Ishikawa (cell line): ENCODE measurements at regions not wholly inside any gene's neighbourhood (a gene's known extent, or its start where the extent isn't known, plus 50 kb on each side); places are given as distances from the start of the nearest gene placed in this dataset.

Source experiments
- CEBPB ChIP-seq: IDR thresholded peaks from 2 replicates; pipeline ENCODE4 v1.6.1; 2012
- CREB1 ChIP-seq: IDR thresholded peaks from 2 replicates; pipeline ENCODE4 v1.6.1; 2012; ENCODE audit warnings: low read depth
- EGR1 ChIP-seq: IDR thresholded peaks from 2 replicates; pipeline ENCODE4 v1.6.1; 2012
- EP300 ChIP-seq: IDR thresholded peaks from 2 replicates; pipeline ENCODE4 v1.6.1; 2012; ENCODE audit warnings: borderline replicate concordance
- FOXM1 ChIP-seq: IDR thresholded peaks from 2 replicates; pipeline ENCODE4 v1.6.1; 2012; ENCODE audit warnings: low read depth, borderline replicate concordance
- NFIC ChIP-seq: IDR thresholded peaks from 2 replicates; pipeline ENCODE4 v1.6.1; 2012
- RAD21 ChIP-seq: IDR thresholded peaks from 2 replicates; pipeline ENCODE4 v1.6.1; 2012; ENCODE audit warnings: low read depth
- TAF1 ChIP-seq: IDR thresholded peaks from 2 replicates; pipeline ENCODE4 v1.6.1; 2012; ENCODE audit warnings: low read depth, mild to moderate bottlenecking
- TCF12 ChIP-seq: IDR thresholded peaks from 2 replicates; pipeline ENCODE4 v1.6.1; 2012; ENCODE audit warnings: low read depth
- TEAD4 ChIP-seq: IDR thresholded peaks from 2 replicates; pipeline ENCODE4 v1.6.1; 2012
- YY1 ChIP-seq: IDR thresholded peaks from 2 replicates; pipeline ENCODE4 v1.6.1; 2012; ENCODE audit warnings: low read depth
- ZBTB7A ChIP-seq: IDR thresholded peaks from 2 replicates; pipeline ENCODE4 v1.6.1; 2012; ENCODE audit warnings: low read depth
- TF ChIP-seq, protein P1 (sequence below): IDR thresholded peaks from 2 replicates; pipeline ENCODE4 v1.6.1; 2012; ENCODE audit warnings: low read depth, mild to moderate bottlenecking
- TF ChIP-seq, protein P2 (sequence below): IDR thresholded peaks from 2 replicates; pipeline ENCODE4 v1.6.1; 2012
- TF ChIP-seq, protein P3 (sequence below): IDR thresholded peaks from 2 replicates; pipeline ENCODE4 v1.6.1; 2012

DNA sequence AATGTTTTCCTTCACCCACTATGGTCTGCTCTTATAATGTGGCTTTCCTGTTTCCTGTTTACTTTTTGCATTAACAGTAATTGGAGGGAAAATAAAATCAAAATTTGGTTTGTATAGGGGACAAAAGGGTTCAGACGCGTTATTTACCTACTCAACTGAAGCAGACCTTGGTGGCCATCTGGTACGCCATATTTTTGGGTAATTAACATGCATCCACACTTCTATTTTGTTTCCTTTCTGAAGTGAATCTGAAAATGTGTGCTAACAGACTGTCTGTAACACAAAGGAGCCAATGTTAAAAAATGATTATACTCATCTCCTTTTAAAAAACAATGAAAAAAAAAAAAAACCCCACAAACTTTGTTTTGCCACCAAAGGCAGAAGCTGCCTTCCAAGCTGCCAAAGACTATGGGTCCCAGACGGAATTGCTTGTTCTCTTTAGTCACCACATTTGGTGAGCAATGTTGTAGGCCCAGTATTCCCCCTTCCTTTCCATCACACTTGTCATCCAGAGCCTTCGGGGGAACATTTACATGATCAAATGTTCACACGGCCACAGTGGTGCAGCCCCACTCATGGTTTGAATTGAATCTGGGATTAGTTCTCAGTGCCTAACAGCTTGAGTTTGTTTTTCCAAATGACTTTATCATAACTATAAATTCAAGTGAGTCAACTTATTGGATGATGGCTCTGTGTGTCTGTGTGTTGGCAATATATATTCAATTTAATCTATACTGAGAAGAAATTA is 323.7 kb upstream of the CD180 start:
- TF ChIP-seq CEBPB (no peak), EP300 (no peak), YY1 (no peak), ZBTB7A (no peak), NFIC (no peak)
- TF ChIP-seq, protein P1, sequence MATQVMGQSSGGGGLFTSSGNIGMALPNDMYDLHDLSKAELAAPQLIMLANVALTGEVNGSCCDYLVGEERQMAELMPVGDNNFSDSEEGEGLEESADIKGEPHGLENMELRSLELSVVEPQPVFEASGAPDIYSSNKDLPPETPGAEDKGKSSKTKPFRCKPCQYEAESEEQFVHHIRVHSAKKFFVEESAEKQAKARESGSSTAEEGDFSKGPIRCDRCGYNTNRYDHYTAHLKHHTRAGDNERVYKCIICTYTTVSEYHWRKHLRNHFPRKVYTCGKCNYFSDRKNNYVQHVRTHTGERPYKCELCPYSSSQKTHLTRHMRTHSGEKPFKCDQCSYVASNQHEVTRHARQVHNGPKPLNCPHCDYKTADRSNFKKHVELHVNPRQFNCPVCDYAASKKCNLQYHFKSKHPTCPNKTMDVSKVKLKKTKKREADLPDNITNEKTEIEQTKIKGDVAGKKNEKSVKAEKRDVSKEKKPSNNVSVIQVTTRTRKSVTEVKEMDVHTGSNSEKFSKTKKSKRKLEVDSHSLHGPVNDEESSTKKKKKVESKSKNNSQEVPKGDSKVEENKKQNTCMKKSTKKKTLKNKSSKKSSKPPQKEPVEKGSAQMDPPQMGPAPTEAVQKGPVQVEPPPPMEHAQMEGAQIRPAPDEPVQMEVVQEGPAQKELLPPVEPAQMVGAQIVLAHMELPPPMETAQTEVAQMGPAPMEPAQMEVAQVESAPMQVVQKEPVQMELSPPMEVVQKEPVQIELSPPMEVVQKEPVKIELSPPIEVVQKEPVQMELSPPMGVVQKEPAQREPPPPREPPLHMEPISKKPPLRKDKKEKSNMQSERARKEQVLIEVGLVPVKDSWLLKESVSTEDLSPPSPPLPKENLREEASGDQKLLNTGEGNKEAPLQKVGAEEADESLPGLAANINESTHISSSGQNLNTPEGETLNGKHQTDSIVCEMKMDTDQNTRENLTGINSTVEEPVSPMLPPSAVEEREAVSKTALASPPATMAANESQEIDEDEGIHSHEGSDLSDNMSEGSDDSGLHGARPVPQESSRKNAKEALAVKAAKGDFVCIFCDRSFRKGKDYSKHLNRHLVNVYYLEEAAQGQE: no peak

DNA sequence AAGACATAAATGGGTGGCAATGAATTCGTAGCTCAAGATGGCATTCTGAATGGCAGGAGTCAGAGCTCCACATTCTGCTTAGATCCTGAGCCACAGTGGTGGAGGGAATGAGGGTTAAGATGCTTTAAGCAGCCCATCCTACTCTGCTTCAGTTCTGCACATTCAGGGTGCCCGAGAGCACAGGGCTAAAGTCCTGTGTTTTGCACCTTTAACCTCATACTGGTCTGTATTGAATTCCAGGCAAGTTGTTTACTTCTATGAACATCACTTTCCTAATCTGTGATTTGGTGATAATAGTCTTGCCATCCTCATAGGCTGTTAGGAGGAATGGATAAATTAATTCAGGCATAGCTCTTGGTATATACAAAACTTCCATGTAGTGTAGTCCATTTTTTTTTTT is 321.6 kb upstream of the CD180 start:
- TF ChIP-seq RAD21 (no peak), FOXM1 (no peak), TCF12 (no peak), YY1 (no peak), EGR1 (no peak), CREB1 (no peak), TAF1 (no peak), ZBTB7A (no peak), NFIC (no peak), TEAD4 (no peak), CEBPB (no peak), EP300 (no peak)
- TF ChIP-seq, protein P1: no peak
- TF ChIP-seq, protein P2, sequence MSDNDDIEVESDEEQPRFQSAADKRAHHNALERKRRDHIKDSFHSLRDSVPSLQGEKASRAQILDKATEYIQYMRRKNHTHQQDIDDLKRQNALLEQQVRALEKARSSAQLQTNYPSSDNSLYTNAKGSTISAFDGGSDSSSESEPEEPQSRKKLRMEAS: no peak

DNA sequence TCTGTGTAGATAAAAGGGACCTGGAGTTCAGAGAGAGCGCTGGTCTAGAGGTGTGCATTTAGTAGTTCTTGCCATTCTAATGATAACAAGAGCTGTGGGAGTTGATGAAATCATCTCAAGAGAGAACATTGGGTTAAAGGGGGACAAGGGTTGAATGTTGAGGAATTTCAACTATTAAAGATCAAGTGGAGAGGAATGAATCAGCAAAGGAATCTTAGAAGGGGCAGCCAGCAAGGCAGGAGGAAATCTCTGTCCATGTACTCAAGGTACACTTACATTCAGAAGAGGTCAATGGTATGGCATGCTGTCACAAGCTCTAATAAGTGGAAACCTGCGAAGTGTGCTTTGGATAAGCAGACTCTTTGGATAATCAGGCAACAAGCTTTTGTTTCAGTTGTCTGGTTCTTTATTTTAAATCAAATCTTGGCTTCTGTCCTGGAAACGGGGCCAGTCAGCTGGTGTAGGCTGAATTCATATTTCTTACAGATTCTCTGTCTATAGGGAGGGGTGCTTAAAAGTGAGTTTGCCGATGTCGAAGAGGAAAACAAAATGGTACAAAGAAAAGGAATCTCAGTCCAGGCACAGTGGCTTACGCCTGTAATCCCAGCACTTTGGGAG is 320.5 kb upstream of the CD180 start:
- no peak for TF ChIP-seq RAD21
- TF ChIP-seq EP300: no peak
- TF ChIP-seq NFIC: no peak
- TF ChIP-seq, protein P1: no peak
- no peak for TF ChIP-seq EGR1
- no peak for TF ChIP-seq FOXM1
- TF ChIP-seq TAF1: no peak
- no peak for TF ChIP-seq TCF12
- TF ChIP-seq, protein P2: no peak
- no peak for TF ChIP-seq YY1
- TF ChIP-seq, protein P3, sequence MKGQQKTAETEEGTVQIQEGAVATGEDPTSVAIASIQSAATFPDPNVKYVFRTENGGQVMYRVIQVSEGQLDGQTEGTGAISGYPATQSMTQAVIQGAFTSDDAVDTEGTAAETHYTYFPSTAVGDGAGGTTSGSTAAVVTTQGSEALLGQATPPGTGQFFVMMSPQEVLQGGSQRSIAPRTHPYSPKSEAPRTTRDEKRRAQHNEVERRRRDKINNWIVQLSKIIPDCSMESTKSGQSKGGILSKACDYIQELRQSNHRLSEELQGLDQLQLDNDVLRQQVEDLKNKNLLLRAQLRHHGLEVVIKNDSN: no peak
- TF ChIP-seq CREB1: no peak
- TF ChIP-seq CEBPB: no peak

DNA sequence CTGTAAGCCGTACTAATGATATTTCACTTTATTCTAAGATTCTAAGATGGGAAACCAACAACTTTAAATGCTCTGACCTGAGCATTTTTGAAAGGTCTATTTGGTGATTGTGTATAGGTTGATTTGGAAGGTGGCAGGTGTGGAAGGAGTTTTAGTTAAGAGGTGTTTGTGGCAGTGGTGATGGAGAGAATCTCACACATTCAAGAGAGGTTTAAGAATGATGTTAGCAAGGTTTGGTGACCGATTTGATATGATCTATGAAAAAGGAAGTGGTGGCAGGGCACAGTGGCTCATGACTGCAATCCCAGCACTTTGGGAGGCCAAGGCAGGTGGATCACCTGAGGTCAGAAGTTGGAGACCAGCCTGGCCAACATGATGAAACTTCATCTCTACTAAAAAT is 319.2 kb upstream of the CD180 start:
- TF ChIP-seq YY1: no peak
- no peak for TF ChIP-seq TEAD4
- no peak for TF ChIP-seq EP300
